SJSA1 (cell line): ENCODE measurements at regions not wholly inside any gene's neighbourhood (a gene's known extent, or its start where the extent isn't known, plus 50 kb on each side); places are given as distances from the start of the nearest gene placed in this dataset.
A peak's percentile ranks its signal among the peaks of the same experiment; 100 is the strongest.

Source experiments
- DNase-seq, 2 experiments: peaks; one replicate each; pipeline ENCODE4 v3.0.0-alpha.2; 2015 to 2020; ENCODE audit warnings: low spot score in 2 of 2, low read depth in 1 of 2
- H3K27ac ChIP-seq: fragments of 250-450 bp; sonication (Bioruptor Pico); 2 replicates; pipeline ENCODE4 v1.5.1; 2020; ENCODE audit warnings: mild to moderate bottlenecking, moderate library complexity
- H3K27me3 ChIP-seq: fragments of 250-450 bp; sonication (Bioruptor Pico); replicated peaks from 2 replicates; pipeline ENCODE4 v1.5.1; 2020; ENCODE audit warnings: mild to moderate bottlenecking, moderate library complexity
- H3K36me3 ChIP-seq: fragments of 250-450 bp; sonication (Bioruptor Pico); 2 replicates; pipeline ENCODE4 v1.5.1; 2020; ENCODE audit warnings: mild to moderate bottlenecking
- H3K4me1 ChIP-seq: fragments of 250-450 bp; sonication (Bioruptor Pico); replicated peaks from 2 replicates; pipeline ENCODE4 v1.6.1; 2021; ENCODE audit warnings: mild to moderate bottlenecking
- H3K4me3 ChIP-seq: fragments of 250-450 bp; sonication (Bioruptor Pico); 2 replicates; pipeline ENCODE4 v1.5.1; 2020; ENCODE audit warnings: mild to moderate bottlenecking
- H3K9me3 ChIP-seq: fragments of 250-450 bp; sonication (Bioruptor Pico); replicated peaks from 2 replicates; pipeline ENCODE4 v1.5.1; 2020; ENCODE audit warnings: mild to moderate bottlenecking

DNA sequence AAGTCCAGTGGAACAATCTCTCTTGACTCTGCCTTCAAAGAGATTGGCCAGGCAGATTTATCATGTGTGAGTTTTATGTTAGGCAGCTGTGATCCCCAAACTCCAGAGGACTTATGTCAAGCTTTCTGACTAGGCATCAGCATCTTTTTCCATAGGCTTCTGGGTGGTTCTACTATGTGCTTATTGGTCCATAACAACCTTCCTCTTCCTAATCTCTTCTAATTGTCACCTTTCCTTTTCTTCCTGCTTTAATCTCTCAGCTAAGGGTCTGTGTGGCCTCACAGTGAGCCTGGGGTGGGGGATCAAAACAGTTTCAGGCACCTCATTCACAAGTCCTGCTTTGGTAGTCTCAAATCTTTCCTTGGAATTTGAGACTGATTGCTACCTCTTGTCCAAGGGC lies 170.9 kb upstream of the CHD1 start:
- H3K27me3 ChIP-seq: no peaks in the 10 kb centered on the region
- H3K9me3 ChIP-seq: no peaks in the 10 kb centered on the region
- no peak for DNase-seq
- H3K27ac ChIP-seq: no peak overlapping the region
- no peaks in the 10 kb centered on the region for H3K4me1 ChIP-seq
- no peak overlapping the region for H3K4me3 ChIP-seq
- no peaks in the 10 kb centered on the region for H3K36me3 ChIP-seq

DNA sequence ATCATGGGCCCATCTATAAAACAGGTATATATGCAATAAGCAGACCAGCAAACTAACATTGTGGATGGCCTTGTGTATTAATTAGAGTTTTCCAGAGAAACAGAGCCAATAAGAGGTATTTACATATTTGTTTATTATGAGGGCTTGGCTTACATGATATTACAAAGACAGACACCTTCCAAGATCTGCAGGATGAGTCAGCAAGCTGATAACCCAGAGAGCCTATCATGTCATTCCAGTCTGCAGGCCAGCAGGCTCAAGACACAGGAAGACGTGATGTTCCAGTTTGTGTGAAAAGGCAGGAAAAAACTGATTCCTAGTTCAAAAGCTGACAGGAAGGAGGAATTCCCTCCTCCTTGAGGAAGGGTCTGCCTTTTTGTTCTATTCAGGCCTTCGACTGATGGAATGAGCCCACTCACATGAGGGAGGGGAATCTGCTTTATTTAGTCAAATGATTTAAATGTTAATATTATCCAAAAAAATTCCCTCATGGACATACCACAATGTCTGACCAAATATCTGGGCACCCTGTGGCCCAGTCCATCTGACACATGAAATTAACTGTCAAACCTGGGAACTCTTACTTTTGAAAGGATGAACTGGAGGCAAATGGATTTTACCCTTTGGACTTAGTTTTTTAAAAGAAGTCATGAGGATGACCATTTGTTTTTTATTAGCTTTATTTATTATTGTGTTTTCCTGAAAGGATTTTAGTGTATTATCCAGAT lies 161.2 kb upstream of the CHD1 start:
- Histone ChIP-seq H3K4me3 (no peak overlapping the region), H3K4me1 (no peaks in the 10 kb centered on the region), H3K9me3 (no peaks in the 10 kb centered on the region), H3K27me3 (no peaks in the 10 kb centered on the region), H3K36me3 (no peaks in the 10 kb centered on the region), H3K27ac (no peak overlapping the region)
- no peak for DNase-seq

DNA sequence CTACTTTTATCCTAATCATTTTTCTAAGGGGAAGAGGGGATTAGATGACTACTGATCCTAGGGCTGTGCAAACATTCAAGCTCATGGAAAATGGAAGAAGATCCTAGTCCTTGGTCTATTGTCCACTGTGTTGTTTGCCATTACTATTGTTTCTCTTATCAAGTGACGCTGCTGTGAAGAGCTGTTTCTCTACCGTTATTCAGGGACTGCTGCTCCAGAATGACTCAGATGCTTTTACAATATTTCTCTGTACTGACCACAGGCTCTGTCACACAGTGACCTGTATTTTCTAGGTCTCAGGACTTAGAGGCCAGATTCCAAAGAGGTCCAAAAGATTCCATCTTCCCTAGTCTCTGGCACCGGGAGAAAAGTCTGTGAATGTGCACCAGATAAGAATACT lies 159.5 kb upstream of the CHD1 start:
- DNase-seq: no peak
- Histone ChIP-seq H3K36me3 (no peaks in the 10 kb centered on the region), H3K4me1 (no peaks in the 10 kb centered on the region), H3K9me3 (no peaks in the 10 kb centered on the region), H3K27ac (no peak overlapping the region), H3K4me3 (no peak overlapping the region), H3K27me3 (no peaks in the 10 kb centered on the region)

DNA sequence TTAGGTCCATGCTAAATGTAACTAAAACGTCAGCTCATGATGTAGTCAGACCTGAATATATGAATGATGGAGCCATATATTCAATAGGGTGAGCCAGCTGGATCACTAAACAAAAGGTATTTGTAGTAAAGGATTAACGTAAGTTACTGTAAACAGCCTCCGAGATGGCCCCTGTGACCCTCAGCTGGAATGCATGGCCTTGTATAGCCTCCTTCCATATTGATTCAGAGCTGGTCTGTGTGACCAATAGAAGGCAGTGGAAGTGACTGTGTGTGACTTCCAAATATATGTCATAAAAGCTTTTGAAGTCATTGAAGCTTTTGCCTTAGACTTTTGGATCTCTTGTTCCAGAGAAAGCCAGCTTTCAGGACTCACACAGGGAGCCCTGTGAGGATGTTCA lies 154.4 kb upstream of the CHD1 start:
- Histone ChIP-seq H3K9me3 (no peaks in the 10 kb centered on the region), H3K4me3 (no peak overlapping the region), H3K4me1 (no peaks in the 10 kb centered on the region), H3K27me3 (no peaks in the 10 kb centered on the region), H3K27ac (no peak overlapping the region), H3K36me3 (no peaks in the 10 kb centered on the region)
- no peak for DNase-seq

DNA sequence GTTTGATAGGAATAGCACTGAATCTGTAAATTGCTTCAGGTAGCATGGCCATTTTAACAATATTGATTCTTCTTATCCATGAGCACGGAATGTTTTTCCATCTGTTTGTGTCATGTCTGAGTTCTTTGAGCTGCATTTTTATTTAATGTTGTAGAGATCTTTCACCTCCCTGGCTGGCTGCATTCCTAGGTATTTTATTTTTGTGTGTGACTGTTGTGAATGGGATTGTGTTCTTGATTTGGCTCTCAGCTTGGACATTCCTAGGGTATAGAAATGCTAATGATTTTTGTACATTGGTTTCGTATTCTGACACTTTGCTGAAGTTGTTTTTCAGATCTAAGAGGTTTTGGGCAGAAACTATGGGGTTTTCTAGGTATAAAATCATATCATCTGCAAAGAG lies 152.9 kb upstream of the CHD1 start:
- Histone ChIP-seq H3K36me3 (no peaks in the 10 kb centered on the region), H3K4me1 (no peaks in the 10 kb centered on the region), H3K27me3 (no peaks in the 10 kb centered on the region), H3K9me3 (no peaks in the 10 kb centered on the region), H3K4me3 (no peak overlapping the region), H3K27ac (no peak overlapping the region)
- DNase-seq: no peak

DNA sequence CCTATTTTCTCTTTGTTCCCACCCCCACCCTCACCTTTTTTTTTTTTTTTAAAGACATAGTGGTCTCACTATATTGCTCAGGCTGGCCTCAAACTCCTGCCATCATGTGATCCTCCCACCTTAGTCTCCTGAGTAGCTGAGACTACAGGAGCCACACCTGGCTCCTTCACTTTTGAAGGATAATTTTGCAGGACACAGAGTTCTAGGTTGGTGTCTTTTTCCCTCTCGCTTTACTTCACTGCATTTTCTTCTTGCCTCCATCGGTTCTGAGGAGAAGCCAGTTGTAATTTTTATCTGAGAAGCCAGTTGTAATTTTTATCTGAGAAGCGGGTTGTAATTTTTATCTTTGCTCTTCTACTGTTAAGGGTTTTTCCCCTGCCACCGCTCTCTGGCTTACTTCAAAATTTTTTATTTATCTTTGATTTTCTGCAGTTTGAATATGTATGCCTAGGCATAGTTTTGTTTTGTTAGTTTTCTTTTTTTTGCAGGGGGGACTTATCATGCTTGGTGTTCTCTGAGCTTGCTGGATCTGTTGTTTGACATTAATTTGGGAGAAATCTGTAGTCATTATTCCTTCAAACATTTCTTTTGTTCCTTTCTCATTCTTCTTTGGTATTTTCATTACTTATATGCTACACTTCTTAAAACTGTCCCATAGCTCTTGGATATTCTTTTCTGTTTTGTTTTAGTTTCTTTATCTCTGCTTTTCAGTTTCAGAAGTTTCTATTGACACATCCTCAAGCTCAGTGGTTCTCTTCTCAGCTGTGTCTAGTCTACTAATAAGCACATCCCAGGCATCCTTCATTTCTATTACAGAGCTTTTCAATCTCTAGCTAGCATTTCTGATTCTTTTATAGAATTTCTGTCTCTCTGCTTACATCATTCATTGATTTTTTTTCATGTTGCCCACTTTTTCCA lies 148.2 kb upstream of the CHD1 start:
- H3K36me3 ChIP-seq: no peaks in the 10 kb centered on the region
- H3K4me3 ChIP-seq: no peak overlapping the region
- no peaks in the 10 kb centered on the region for H3K4me1 ChIP-seq
- no peaks in the 10 kb centered on the region for H3K27me3 ChIP-seq
- H3K9me3 ChIP-seq: no peaks in the 10 kb centered on the region
- no peak overlapping the region for H3K27ac ChIP-seq
- DNase-seq: no peak

DNA sequence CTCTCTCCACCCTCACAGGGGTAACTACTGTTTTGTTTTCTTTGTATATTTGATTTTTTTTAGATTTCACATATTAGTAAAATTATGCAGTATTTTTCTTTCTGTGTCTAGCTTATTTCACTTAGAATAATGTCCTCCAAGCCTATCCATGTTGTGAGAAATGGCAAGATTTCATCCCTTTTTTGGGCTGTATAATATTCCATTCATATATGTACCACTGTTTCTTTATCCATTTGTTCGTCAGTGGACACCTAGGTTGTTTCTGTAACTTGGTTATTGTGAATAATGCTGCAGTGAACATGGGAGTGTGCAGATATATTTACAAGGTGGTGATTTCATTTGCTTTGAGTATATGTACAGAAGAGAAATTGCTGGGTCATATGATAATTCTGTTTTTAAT lies 144.0 kb upstream of the CHD1 start:
- H3K4me3 ChIP-seq: no peak overlapping the region
- H3K27me3 ChIP-seq: no peaks in the 10 kb centered on the region
- H3K36me3 ChIP-seq: no peaks in the 10 kb centered on the region
- H3K27ac ChIP-seq: no peak overlapping the region
- no peaks in the 10 kb centered on the region for H3K4me1 ChIP-seq
- no peaks in the 10 kb centered on the region for H3K9me3 ChIP-seq
- no peak for DNase-seq

DNA sequence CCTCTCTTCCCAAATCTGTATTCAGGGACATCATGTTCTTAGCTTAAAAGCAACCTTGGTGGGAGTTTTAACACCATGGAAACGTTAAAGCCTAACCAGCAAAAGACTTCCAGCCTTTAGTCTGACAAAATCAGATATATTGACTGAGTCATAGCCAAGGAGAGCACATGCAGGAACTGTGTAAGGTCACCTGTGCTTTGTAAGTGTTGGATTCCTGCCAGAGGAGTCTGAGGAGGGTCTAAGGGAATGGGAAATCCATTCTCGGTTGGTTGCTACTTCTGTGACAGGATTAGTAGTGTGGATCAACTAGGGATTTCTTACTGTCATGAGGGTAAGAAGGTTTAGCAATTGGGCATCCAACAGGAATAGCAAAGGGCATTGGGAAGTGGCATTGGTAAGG lies 142.0 kb upstream of the CHD1 start:
- DNase-seq: no peak
- Histone ChIP-seq H3K27me3 (no peaks in the 10 kb centered on the region), H3K36me3 (no peaks in the 10 kb centered on the region), H3K9me3 (no peaks in the 10 kb centered on the region), H3K27ac (no peak overlapping the region), H3K4me1 (no peaks in the 10 kb centered on the region), H3K4me3 (no peak overlapping the region)

DNA sequence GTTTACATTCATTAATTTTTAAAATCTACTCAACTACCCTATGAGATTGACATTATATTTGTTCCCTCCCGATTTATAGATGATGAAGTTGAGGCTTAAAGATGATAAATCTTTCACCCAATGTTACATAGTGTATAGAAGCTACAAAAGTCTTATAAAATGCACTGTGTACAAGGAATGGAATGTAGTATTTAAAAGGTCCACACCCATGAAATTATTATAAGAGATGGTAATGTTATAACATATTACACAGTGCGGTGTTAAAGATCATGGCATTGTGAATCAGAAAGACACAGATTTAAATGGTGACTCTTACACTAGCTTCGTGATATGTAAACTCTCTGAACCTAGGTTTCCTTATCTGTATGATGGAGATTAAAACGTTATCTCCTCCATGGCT lies 141.6 kb upstream of the CHD1 start:
- no peaks in the 10 kb centered on the region for H3K9me3 ChIP-seq
- H3K4me3 ChIP-seq: no peak overlapping the region
- no peaks in the 10 kb centered on the region for H3K4me1 ChIP-seq
- no peaks in the 10 kb centered on the region for H3K27me3 ChIP-seq
- H3K27ac ChIP-seq: no peak overlapping the region
- H3K36me3 ChIP-seq: no peaks in the 10 kb centered on the region
- DNase-seq: no peak

DNA sequence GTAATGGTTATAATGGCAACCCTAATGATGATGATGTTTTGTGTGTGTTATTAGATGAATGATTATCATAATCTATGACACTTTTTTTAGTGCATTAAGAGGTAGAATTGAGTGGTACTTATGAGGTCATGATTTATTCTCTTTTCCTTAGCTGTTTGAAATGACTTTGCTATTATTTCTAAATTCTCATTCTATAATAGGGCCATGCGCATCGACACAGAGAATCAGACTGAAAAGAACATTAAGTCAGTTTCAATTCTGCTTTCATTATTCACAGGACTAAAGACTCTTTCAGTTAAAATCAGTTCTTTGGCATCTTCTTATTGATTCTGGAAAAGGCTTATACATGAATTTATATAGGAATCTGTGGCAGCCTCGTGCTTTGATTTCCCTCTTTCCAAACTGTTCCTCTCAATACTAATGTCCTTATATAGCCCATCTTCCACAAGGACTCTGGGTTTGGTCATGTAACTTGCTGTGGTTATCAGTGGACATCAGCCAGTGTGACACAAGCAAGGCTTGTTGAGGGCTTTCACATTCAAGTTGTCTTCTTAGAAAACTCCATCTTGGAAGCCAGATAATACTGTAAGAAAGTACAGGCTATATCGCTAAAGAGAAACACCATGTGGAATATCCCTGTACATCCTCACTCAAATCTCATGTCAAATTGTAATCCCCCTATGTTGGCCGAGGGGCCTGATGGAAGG lies 140.3 kb upstream of the CHD1 start:
- Histone ChIP-seq H3K4me1 (no peaks in the 10 kb centered on the region), H3K27ac (no peak overlapping the region), H3K36me3 (no peaks in the 10 kb centered on the region), H3K27me3 (no peaks in the 10 kb centered on the region), H3K4me3 (no peak overlapping the region), H3K9me3 (no peaks in the 10 kb centered on the region)
- no peak for DNase-seq

DNA sequence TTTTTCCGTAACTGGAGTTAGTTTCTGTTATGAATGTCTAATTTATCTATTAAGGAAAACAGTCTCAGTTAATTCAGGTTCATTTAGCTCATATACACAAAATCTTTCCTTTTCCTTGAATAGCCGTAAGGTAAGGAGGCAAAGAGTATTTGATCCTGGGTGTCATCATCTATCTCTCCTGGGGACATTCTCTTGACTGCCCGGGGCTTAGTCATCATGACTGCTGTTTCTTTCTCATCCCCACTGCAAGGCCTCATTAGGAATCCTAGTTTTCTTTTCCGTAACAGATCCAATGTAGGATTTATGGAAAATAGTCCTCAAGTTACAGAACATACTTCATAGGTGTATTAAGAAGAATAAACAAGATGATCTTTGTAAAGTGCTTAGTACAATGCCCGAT lies 134.9 kb upstream of the CHD1 start:
- H3K36me3 ChIP-seq: no peaks in the 10 kb centered on the region
- H3K4me3 ChIP-seq: no peak overlapping the region
- H3K27me3 ChIP-seq: no peaks in the 10 kb centered on the region
- H3K9me3 ChIP-seq: no peaks in the 10 kb centered on the region
- H3K27ac ChIP-seq: no peak overlapping the region
- H3K4me1 ChIP-seq: peaks cover 9% of the 10 kb centered on the region
- DNase-seq: no peak

DNA sequence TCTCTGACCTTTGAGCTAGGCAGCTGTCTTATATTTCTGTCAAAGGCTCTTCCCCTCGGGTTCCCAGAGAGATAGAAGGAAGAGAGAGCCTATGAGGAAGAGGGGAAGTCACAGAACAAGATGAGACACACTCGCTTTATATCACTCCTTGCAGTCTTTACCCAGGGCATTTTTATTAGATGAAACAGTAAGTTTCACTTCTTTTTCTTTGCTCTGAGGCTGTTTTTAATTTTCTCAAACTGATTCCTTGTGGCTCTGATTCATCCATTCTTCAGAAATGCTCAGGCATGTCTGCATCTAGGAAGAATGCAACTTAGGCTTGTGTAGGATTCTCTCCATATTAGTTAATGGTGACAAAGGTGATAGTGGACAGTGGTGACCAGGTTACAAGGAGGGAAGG lies 132.9 kb upstream of the CHD1 start:
- Histone ChIP-seq H3K27ac (no peak overlapping the region), H3K27me3 (no peaks in the 10 kb centered on the region), H3K9me3 (no peaks in the 10 kb centered on the region), H3K4me1 (peaks cover 9% of the 10 kb centered on the region), H3K36me3 (no peaks in the 10 kb centered on the region), H3K4me3 (no peak overlapping the region)
- DNase-seq: peak in 1 of 2 experiments; percentile 19

DNA sequence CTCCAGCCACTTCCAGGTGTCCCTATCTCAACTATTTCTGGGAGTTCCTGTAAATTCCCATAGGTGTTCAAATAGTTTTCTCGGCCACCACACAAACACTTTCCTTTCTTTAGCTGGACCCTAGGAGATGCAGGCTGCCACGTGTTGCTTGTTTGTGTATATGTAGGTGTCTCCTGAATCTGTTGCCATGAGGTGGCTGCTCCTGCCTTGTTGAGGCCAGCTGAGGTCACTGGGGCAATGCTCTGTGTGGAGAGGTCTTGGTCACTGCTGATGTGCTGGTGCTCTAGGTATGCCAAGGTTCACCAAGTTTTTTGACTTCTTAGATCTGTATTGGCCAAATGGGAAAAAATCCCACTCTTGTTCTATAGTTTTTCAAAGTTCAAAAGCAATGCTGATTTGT lies 132.5 kb upstream of the CHD1 start:
- no peaks in the 10 kb centered on the region for H3K27me3 ChIP-seq
- DNase-seq: peak in 1 of 2 experiments; percentile 12
- no peaks in the 10 kb centered on the region for H3K36me3 ChIP-seq
- no peak overlapping the region for H3K4me3 ChIP-seq
- H3K9me3 ChIP-seq: no peaks in the 10 kb centered on the region
- H3K4me1 ChIP-seq: peaks cover 9% of the 10 kb centered on the region
- H3K27ac ChIP-seq: no peak overlapping the region
